H1 (cell line): ENCODE measurements at regions not wholly inside any gene's neighbourhood (a gene's known extent, or its start where the extent isn't known, plus 50 kb on each side); places are given as distances from the start of the nearest gene placed in this dataset.
"Not testable (repeated sequence)": the region's sequence is repeated elsewhere in the genome, so short reads cannot be mapped to it uniquely, and the experiment has no call there.

Source experiments
- CTCF ChIA-PET: fragments of 300-600 bp; sonication (Branson Sonifier 250); formaldehyde crosslinking; loops from one replicate; lab custom pipeline; 2021; ENCODE audit not compliant: partially characterized antibody; lab: Charles Lee
- POLR2A ChIA-PET: fragments of 300-600 bp; sonication (Branson Sonifier 250); formaldehyde crosslinking; loops from one replicate; lab custom pipeline; 2021; ENCODE audit warnings: inconsistent platforms; ENCODE audit not compliant: partially characterized antibody; lab: Charles Lee
- DNase-seq, 2 experiments: peaks; one replicate each; pipeline versions ENCODE4 v3.0.0 to v3.0.0-alpha.2; 2010 to 2022; ENCODE audit warnings: low spot score in 2 of 2, low read depth in 1 of 2, mixed read lengths in 1 of 2
- FAIRE-seq: peaks from 2 replicates; lab custom pipeline; 2011; peaks lifted over from hg19 to GRCh38; lab: Jason Lieb, UNC
- H2AFZ ChIP-seq: 2 replicates; pipeline ENCODE4 v1.8.1; 2012; ENCODE audit warnings: low read length, inconsistent platforms
- H2AK5ac ChIP-seq: 2 replicates; pipeline ENCODE4 v1.6.1; 2013; ENCODE audit warnings: low read depth, low read length
- H2BK120ac ChIP-seq: replicated peaks from 2 replicates; pipeline ENCODE3; 2013; ENCODE audit warnings: low read depth, low read length, inconsistent platforms
- H2BK12ac ChIP-seq: 2 replicates; pipeline ENCODE4 v1.6.1; 2013; ENCODE audit warnings: low read depth, low read length
- H2BK15ac ChIP-seq: 2 replicates; pipeline ENCODE4 v1.6.1; 2013; ENCODE audit warnings: low read length
- H2BK20ac ChIP-seq: 2 replicates; pipeline ENCODE4 v1.6.1; 2013; ENCODE audit warnings: low read length
- H2BK5ac ChIP-seq: 2 replicates; pipeline ENCODE4 v1.6.1; 2013; ENCODE audit warnings: low read depth, low read length
- H3K14ac ChIP-seq: 2 replicates; pipeline ENCODE4 v1.6.1; 2013; ENCODE audit warnings: inconsistent platforms; ENCODE audit not compliant: insufficient read length
- H3K18ac ChIP-seq: 2 replicates; pipeline ENCODE4 v1.6.1; 2013; ENCODE audit warnings: low read length; ENCODE audit errors: extremely low read depth
- H3K23ac ChIP-seq: 2 replicates; pipeline ENCODE4 v1.6.1; 2013; ENCODE audit warnings: inconsistent platforms; ENCODE audit not compliant: insufficient read length
- H3K23me2 ChIP-seq: 2 replicates; pipeline ENCODE4 v1.6.1; 2013; ENCODE audit warnings: low read depth, low read length
- H3K27ac ChIP-seq: 2 replicates; pipeline ENCODE4 v1.6.1; 2011; ENCODE audit warnings: low read depth, low read length, inconsistent platforms
- H3K27me3 ChIP-seq, 4 experiments: replicated peaks in 1 of 4; 1 replicate in 1 of 4; 2 replicates in 3 of 4; pipeline versions ENCODE4 v1.6.1 to v1.8.1; 2011 to 2013; ENCODE audit warnings: low read length in 3 of 4, mild to moderate bottlenecking in 3 of 4, inconsistent platforms in 2 of 4, mixed read lengths in 2 of 4, moderate library complexity in 1 of 4; ENCODE audit not compliant: control insufficient read depth in 3 of 4, insufficient read depth in 3 of 4; ENCODE audit errors: extremely low read depth in 1 of 4
- H3K36me3 ChIP-seq, 4 experiments: 2 replicates each; pipeline versions ENCODE4 v1.6.1 to v1.8.1; 2011 to 2013; ENCODE audit warnings: mild to moderate bottlenecking in 4 of 4, low read length in 3 of 4, moderate library complexity in 2 of 4, control low read depth in 1 of 4, inconsistent platforms in 1 of 4; ENCODE audit not compliant: insufficient read depth in 4 of 4, control insufficient read depth in 2 of 4
- H3K4ac ChIP-seq: replicated peaks from 2 replicates; pipeline ENCODE3; 2013; ENCODE audit warnings: low read length, low read depth, mixed read lengths, inconsistent platforms; ENCODE audit not compliant: insufficient read length
- H3K4me1 ChIP-seq, 4 experiments: replicated peaks in 1 of 4; 1 replicate in 1 of 4; 2 replicates in 3 of 4; pipeline versions ENCODE4 v1.6.1 to v1.8.1; 2011 to 2013; ENCODE audit warnings: low read length in 3 of 4, inconsistent platforms in 2 of 4, mixed read lengths in 1 of 4; ENCODE audit not compliant: insufficient read depth in 4 of 4, control insufficient read depth in 3 of 4
- H3K4me2 ChIP-seq, 2 experiments: 2 replicates each; pipeline versions ENCODE4 v1.6.1 to v1.8.1; 2011 to 2013; ENCODE audit warnings: low read depth in 2 of 2, low read length in 2 of 2, control low read depth in 1 of 2, inconsistent platforms in 1 of 2, mild to moderate bottlenecking in 1 of 2; ENCODE audit not compliant: insufficient read depth in 1 of 2
- H3K4me3 ChIP-seq, 4 experiments: fragments of 200-600, 300-600 bp in 1 of 4; sonication (generic), shearing (Covaris generic), sonication (Bioruptor Twin) in 1 of 4; 2 replicates each; pipeline versions ENCODE4 v1.5.1 to v1.8.1; 2011 to 2016; ENCODE audit warnings: low read length in 4 of 4, low read depth in 3 of 4, control low read depth in 2 of 4, inconsistent platforms in 2 of 4, mild to moderate bottlenecking in 2 of 4, mixed read lengths in 1 of 4, moderate library complexity in 1 of 4; ENCODE audit not compliant: insufficient read depth in 2 of 4; ENCODE audit errors: extremely low read depth in 1 of 4
- H3K56ac ChIP-seq: replicated peaks from 2 replicates; pipeline ENCODE3; 2013; ENCODE audit warnings: low read depth, mild to moderate bottlenecking, mixed read lengths, low read length, inconsistent platforms; ENCODE audit not compliant: insufficient read length
- H3K79me1 ChIP-seq: 2 replicates; pipeline ENCODE4 v1.6.1; 2013; ENCODE audit warnings: low read depth, low read length, control low read depth
- H3K79me2 ChIP-seq, 2 experiments: 2 replicates each; pipeline versions ENCODE4 v1.6.1 to v1.8.1; 2012 to 2013; ENCODE audit warnings: low read length in 2 of 2, mild to moderate bottlenecking in 2 of 2, inconsistent platforms in 1 of 2; ENCODE audit not compliant: insufficient read depth in 2 of 2, control insufficient read depth in 1 of 2
- H3K9ac ChIP-seq, 4 experiments: replicated peaks in 1 of 4; 1 replicate in 1 of 4; 2 replicates in 3 of 4; pipeline versions ENCODE4 v1.6.1 to v1.8.1; 2011 to 2013; ENCODE audit warnings: low read depth in 3 of 4, low read length in 3 of 4, control low read depth in 2 of 4, mild to moderate bottlenecking in 2 of 4, moderate library complexity in 2 of 4, inconsistent platforms in 1 of 4; ENCODE audit errors: extremely low read depth in 1 of 4
- H3K9me3 ChIP-seq, 2 experiments: 2 replicates each; pipeline versions ENCODE4 v1.6.1 to v1.8.1; 2012 to 2013; ENCODE audit warnings: mild to moderate bottlenecking in 2 of 2, moderate library complexity in 2 of 2, control low read depth in 1 of 2, inconsistent platforms in 1 of 2, low read depth in 1 of 2, low read length in 1 of 2, mixed read lengths in 1 of 2; ENCODE audit not compliant: insufficient read depth in 2 of 2
- H4K20me1 ChIP-seq, 2 experiments: replicated peaks in 1 of 2; 2 replicates each; pipeline versions ENCODE3 to v1.8.1; 2011 to 2013; ENCODE audit warnings: inconsistent platforms in 2 of 2, low read length in 2 of 2, mild to moderate bottlenecking in 1 of 2; ENCODE audit not compliant: insufficient read depth in 2 of 2, control insufficient read depth in 1 of 2
- H4K5ac ChIP-seq: 2 replicates; pipeline ENCODE4 v1.6.1; 2013; ENCODE audit warnings: low read length, low read depth, mixed read lengths, inconsistent platforms; ENCODE audit not compliant: insufficient read length
- H4K8ac ChIP-seq: 2 replicates; pipeline ENCODE4 v1.8.0; 2013; ENCODE audit warnings: mild to moderate bottlenecking, moderate library complexity, low read length, inconsistent platforms; ENCODE audit not compliant: insufficient read depth; ENCODE audit errors: extremely low read depth
- H4K91ac ChIP-seq: replicated peaks from 2 replicates; pipeline ENCODE3; 2013; ENCODE audit warnings: low read length, mixed read lengths, inconsistent platforms; ENCODE audit not compliant: insufficient read length
- SIN3A ChIP-seq, 2 experiments: IDR thresholded peaks in 1 of 2; conservative IDR thresholded peaks in 1 of 2; 2 replicates each; pipeline ENCODE4 v1.6.1; 2011 to 2012; ENCODE audit warnings: low read length in 2 of 2, improper control_type of control experiment in 1 of 2, low read depth in 1 of 2, mild to moderate bottlenecking in 1 of 2
- WGBS, 2 experiments: shearing (Covaris generic) in 1 of 2; methylation state at CpG; one replicate each; pipeline versions ENCODE4 v1.1.6 to v1.1.7; 2013 to 2015; ENCODE audit warnings: low lambda C conversion rate in 2 of 2, mixed read lengths in 2 of 2, inconsistent platforms in 1 of 2, low coverage in 1 of 2, missing lambda C conversion rate in 1 of 2; ENCODE audit not compliant: insufficient replicate concordance in 2 of 2, insufficient coverage in 1 of 2, insufficient read length in 1 of 2; ENCODE audit errors: extremely low coverage in 1 of 2, missing lambda C conversion rate in 1 of 2; 5-methylcytosine and 5-hydroxymethylcytosine counted together

DNA sequence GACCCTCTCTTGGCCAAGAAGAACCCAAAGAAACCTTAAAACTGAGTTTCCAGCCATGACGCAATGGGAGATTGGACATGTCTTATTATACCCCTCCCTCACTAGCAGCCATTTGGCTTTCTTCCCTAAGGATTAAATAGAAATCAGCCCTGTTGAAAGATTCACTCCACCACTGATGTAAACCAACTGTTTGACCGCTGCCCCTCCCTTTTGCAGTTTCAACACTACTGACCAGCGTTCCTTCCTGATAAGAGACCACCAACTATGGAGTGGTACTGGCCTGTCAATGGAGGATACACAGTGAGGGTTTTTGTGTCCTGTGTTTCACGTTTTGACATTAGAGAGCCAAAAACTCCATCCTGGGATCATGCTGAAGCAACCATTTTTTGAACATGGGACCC is 53.2 kb upstream of the CD2AP start:
- Histone ChIP-seq H3K9me3 (peaks cover 7 to 11% of the 10 kb centered on the region in 2 experiments; a peak in 3 of 4 replicates), H3K56ac (no peak overlapping the region), H3K79me1 (no peaks in the 10 kb centered on the region), H3K27ac (no peak overlapping the region), H4K8ac (no peak overlapping the region), H4K91ac (no peak overlapping the region), H3K4ac (no peak overlapping the region), H3K79me2 (no peaks in the 10 kb centered on the region), H3K14ac (no peak overlapping the region), H3K4me1 (peaks cover 0 to 5% (median 2%) of the 10 kb centered on the region in 4 experiments; a peak in 3 of 7 replicates), H3K4me3 (no peak overlapping the region), H4K5ac (no peak overlapping the region), H3K4me2 (no peak overlapping the region), H2BK20ac (no peak overlapping the region), H3K36me3 (no peaks in the 10 kb centered on the region; a peak in 1 of 8 replicates), H3K9ac (no peak overlapping the region), H2AFZ (no peak overlapping the region), H2BK5ac (no peak overlapping the region), H2BK15ac (no peak overlapping the region), H2AK5ac (no peak overlapping the region), H3K18ac (no peak overlapping the region), H3K27me3 (no peaks in the 10 kb centered on the region), H3K23me2 (no peaks in the 10 kb centered on the region), H2BK120ac (no peak overlapping the region), H2BK12ac (no peak overlapping the region), H3K23ac (no peak overlapping the region), H4K20me1 (no peaks in the 10 kb centered on the region)
- CTCF ChIA-PET: no interaction called here
- DNase-seq (no peak), FAIRE-seq (no peak)
- 87% methylated on average over 4 of the region's 4 CpGs; no CpG with 5 or more reads in 1 of the 2 experiments for WGBS, 2 experiments
- POLR2A ChIA-PET: no interaction called here
- TF ChIP-seq SIN3A (conservative IDR thresholded peaks at IDR 0.05 in 1 of 2, IDR thresholded peaks at IDR 0.05 in 1 of 2; ENCODE audit: low read depth in 1 of 2, low read length in 2 of 2): no peak

DNA sequence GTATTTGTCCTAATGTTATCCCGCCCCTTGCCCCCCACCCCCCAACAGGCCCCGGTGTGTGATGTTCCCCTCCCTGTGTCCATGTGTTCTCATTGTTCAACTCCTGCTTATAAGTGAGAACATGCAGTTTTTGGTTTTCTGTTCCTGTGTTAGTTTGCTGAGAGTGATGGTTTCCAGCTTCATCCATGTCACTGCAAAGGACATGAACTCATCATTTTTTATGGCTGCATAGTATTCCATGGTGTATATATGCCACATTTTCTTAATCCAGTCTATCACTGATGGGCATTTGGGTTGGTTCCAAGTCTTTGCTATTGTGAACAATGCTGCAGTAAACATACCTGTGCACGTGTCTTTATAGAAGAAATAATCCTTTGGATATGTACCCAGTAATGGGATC is 51.9 kb upstream of the CD2AP start:
- H2AK5ac ChIP-seq, H2BK15ac ChIP-seq, H3K9ac ChIP-seq, H3K79me1 ChIP-seq, H3K4me1 ChIP-seq, H3K4ac ChIP-seq, H3K23me2 ChIP-seq, H2BK12ac ChIP-seq, H3K27ac ChIP-seq, H3K36me3 ChIP-seq, H3K79me2 ChIP-seq, H3K4me2 ChIP-seq, H3K27me3 ChIP-seq, CTCF ChIA-PET, H2BK5ac ChIP-seq, FAIRE-seq, H3K56ac ChIP-seq, POLR2A ChIA-PET, H2BK20ac ChIP-seq, DNase-seq, H4K91ac ChIP-seq, H2BK120ac ChIP-seq, H4K5ac ChIP-seq, H3K23ac ChIP-seq, H4K8ac ChIP-seq, H4K20me1 ChIP-seq, H3K4me3 ChIP-seq, H2AFZ ChIP-seq, H3K14ac ChIP-seq, H3K18ac ChIP-seq: not testable (repeated sequence)
- 84% methylated on average over 2 of the region's 3 CpGs; no CpG with 5 or more reads in 1 of the 2 experiments for WGBS, 2 experiments
- H3K9me3 ChIP-seq: peaks cover 7 to 11% of the 10 kb centered on the region in 2 experiments; a peak in 3 of 4 replicates
